ENCODE measurements at regions not wholly inside any gene's neighbourhood (a gene's known extent, or its start where the extent isn't known, plus 50 kb on each side); places are given as distances from the start of the nearest gene placed in this dataset.

GRCh38 chr3:25094932-25095685, 333.0 kb upstream of the RARB start:
- no peak for DNase-seq (ENCODE audit: low spot score)

- DNase-seq (ENCODE audit: low spot score), result no peak
Observed at GRCh38 chr3:25096536-25096935, 331.5 kb upstream of the RARB start.

GRCh38 chr3:25097023-25097422, 331.0 kb upstream of the RARB start:
- no peak for DNase-seq (ENCODE audit: low spot score)

GRCh38 chr3:25099666-25100065, 328.4 kb upstream of the RARB start:
- DNase-seq (ENCODE audit: low spot score), result no peak

- no peak for DNase-seq (ENCODE audit: low spot score)
Observed at GRCh38 chr3:25103391-25103790, 324.7 kb upstream of the RARB start.

GRCh38 chr3:25107918-25108617, 320.0 kb upstream of the RARB start:
- no peak for DNase-seq (ENCODE audit: low spot score)

GRCh38 chr3:25110642-25111041, 317.4 kb upstream of the RARB start:
- no peak for DNase-seq (ENCODE audit: low spot score)

- DNase-seq (ENCODE audit: low spot score), result no peak
Observed at GRCh38 chr3:25113891-25114290, 314.2 kb upstream of the RARB start.

- DNase-seq (ENCODE audit: low spot score), result no peak
Observed at GRCh38 chr3:25114532-25114931, 313.5 kb upstream of the RARB start.

- DNase-seq (ENCODE audit: low spot score), result no peak
Observed at GRCh38 chr3:25117005-25117593, 311.0 kb upstream of the RARB start.

GRCh38 chr3:25119682-25120081, 308.4 kb upstream of the RARB start:
- no peak for DNase-seq (ENCODE audit: low spot score)

- no peak for DNase-seq (ENCODE audit: low spot score)
Observed at GRCh38 chr3:25120665-25121064, 307.4 kb upstream of the RARB start.

GRCh38 chr3:25125201-25125600, 302.9 kb upstream of the RARB start:
- DNase-seq (ENCODE audit: low spot score), result no peak

- no peak for DNase-seq (ENCODE audit: low spot score)
Observed at GRCh38 chr3:25128735-25129134, 299.3 kb upstream of the RARB start.

GRCh38 chr3:25130724-25131520, 297.1 kb upstream of the RARB start:
- no peak for DNase-seq (ENCODE audit: low spot score)

- no peak for DNase-seq (ENCODE audit: low spot score)
Observed at GRCh38 chr3:25133588-25133987, 294.5 kb upstream of the RARB start.

- DNase-seq (ENCODE audit: low spot score), result no peak
Observed at GRCh38 chr3:25137606-25138005, 290.5 kb upstream of the RARB start.

GRCh38 chr3:25139267-25139666, 288.8 kb upstream of the RARB start:
- no peak for DNase-seq (ENCODE audit: low spot score)

- no peak for DNase-seq (ENCODE audit: low spot score)
Observed at GRCh38 chr3:25142609-25143355, 285.3 kb upstream of the RARB start.

- no peak for DNase-seq (ENCODE audit: low spot score)
Observed at GRCh38 chr3:25143356-25144025, 284.6 kb upstream of the RARB start.

- no peak for DNase-seq (ENCODE audit: low spot score)
Observed at GRCh38 chr3:25144430-25144829, 283.6 kb upstream of the RARB start.
